Keratinocyte (primary cell): ENCODE measurements at regions not wholly inside any gene's neighbourhood (a gene's known extent, or its start where the extent isn't known, plus 50 kb on each side); places are given as distances from the start of the nearest gene placed in this dataset.

ENCODE experiments used
- DNase-seq: peaks from one replicate; pipeline ENCODE4 v3.0.0-alpha.2; 2011; ENCODE audit warnings: low read depth, missing footprints, low spot score
- FAIRE-seq: peaks from 2 replicates; lab custom pipeline; 2011; peaks lifted over from hg19 to GRCh38; lab: Jason Lieb, UNC
- H2AFZ ChIP-seq: 2 replicates; pipeline ENCODE4 v1.6.0; 2012; ENCODE audit warnings: low read length, control low read depth, inconsistent platforms; ENCODE audit not compliant: control insufficient read depth
- H3K27ac ChIP-seq: 2 replicates; pipeline ENCODE4 v1.5.1; 2011; ENCODE audit warnings: low read length; ENCODE audit not compliant: control insufficient read depth, insufficient read depth
- H3K27me3 ChIP-seq: 3 replicates; pipeline ENCODE4 v1.6.0; 2011; ENCODE audit warnings: low read length; ENCODE audit not compliant: control insufficient read depth, insufficient read depth; ENCODE audit errors: extremely low read depth
- H3K36me3 ChIP-seq, 2 experiments: 2 replicates in 1 of 2; 3 replicates in 1 of 2; pipeline ENCODE4 v1.5.1; 2011; ENCODE audit warnings: low read length in 2 of 2, mild to moderate bottlenecking in 1 of 2; ENCODE audit not compliant: control insufficient read depth in 2 of 2, insufficient read depth in 2 of 2; ENCODE audit errors: extremely low read depth in 1 of 2
- H3K4me1 ChIP-seq: 3 replicates; pipeline ENCODE4 v1.5.1; 2011; ENCODE audit warnings: low read length; ENCODE audit not compliant: control insufficient read depth, insufficient read depth; ENCODE audit errors: extremely low read depth
- H3K4me2 ChIP-seq: 3 replicates; pipeline ENCODE4 v1.6.0; 2011; ENCODE audit warnings: low read depth, low read length; ENCODE audit not compliant: control insufficient read depth, insufficient read depth; ENCODE audit errors: extremely low read depth
- H3K4me3 ChIP-seq, 3 experiments: fragments of 200-600 bp in 1 of 3; sonication (generic) in 1 of 3; 2 replicates in 2 of 3; 3 replicates in 1 of 3; pipeline ENCODE4 v1.5.1; 2011 to 2016; ENCODE audit warnings: low read length in 3 of 3, mild to moderate bottlenecking in 3 of 3, control low read depth in 2 of 3, inconsistent platforms in 1 of 3, low read depth in 1 of 3, mixed read lengths in 1 of 3, mixed run types in 1 of 3, moderate library complexity in 1 of 3; ENCODE audit not compliant: control insufficient read depth in 2 of 3, insufficient read depth in 2 of 3; ENCODE audit errors: extremely low read depth in 1 of 3
- H3K79me2 ChIP-seq: 2 replicates; pipeline ENCODE4 v1.6.0; 2012; ENCODE audit warnings: low read length; ENCODE audit not compliant: control insufficient read depth, insufficient read depth
- H3K9ac ChIP-seq: 3 replicates; pipeline ENCODE4 v1.6.0; 2011; ENCODE audit warnings: low read length; ENCODE audit not compliant: control insufficient read depth, insufficient read depth; ENCODE audit errors: extremely low read depth
- H3K9me1 ChIP-seq: 3 replicates; pipeline ENCODE4 v1.6.0; 2011; ENCODE audit warnings: low read length; ENCODE audit not compliant: control insufficient read depth, insufficient read depth; ENCODE audit errors: extremely low read depth
- H3K9me3 ChIP-seq: 2 replicates; pipeline ENCODE4 v1.5.1; 2012; ENCODE audit warnings: low read depth, low read length; ENCODE audit not compliant: control insufficient read depth
- H4K20me1 ChIP-seq: 3 replicates; pipeline ENCODE4 v1.6.0; 2011; ENCODE audit warnings: low read length; ENCODE audit not compliant: control insufficient read depth, insufficient read depth; ENCODE audit errors: extremely low read depth
- CTCF ChIP-seq, 3 experiments: IDR thresholded peaks in 1 of 3; conservative IDR thresholded peaks in 1 of 3; optimal IDR thresholded peaks in 1 of 3; 2 replicates in 2 of 3; 3 replicates in 1 of 3; pipeline versions ENCODE3 to v1.5.1; 2011; ENCODE audit warnings: low read length in 3 of 3, mild to moderate bottlenecking in 3 of 3, moderate library complexity in 2 of 3, control low read depth in 1 of 3, inconsistent platforms in 1 of 3; ENCODE audit not compliant: insufficient read depth in 2 of 3; ENCODE audit errors: extremely low read depth in 1 of 3
- EZH2 ChIP-seq: IDR thresholded peaks from one replicate; pipeline ENCODE4 v1.6.1; 2012; ENCODE audit warnings: inconsistent platforms, mild to moderate bottlenecking, low read length, moderate library complexity
- dilution Hi-C: fragments of 300-500 bp; cut with MboI; formaldehyde crosslinking; loops from one replicate; pipeline ENCODE4 v1.7.0; 2020; ENCODE audit warnings: low sequenced_read_pairs; ENCODE audit not compliant: extremely low pct_ligation_motif_present

GRCh38 chr11:110830747-110831146, 118.5 kb upstream of the ARHGAP20 start:
- no peak for TF ChIP-seq CTCF (optimal IDR thresholded peaks at IDR 0.05 in 1 of 3, IDR thresholded peaks at IDR 0.05 in 1 of 3, conservative IDR thresholded peaks at IDR 0.05 in 1 of 3; ENCODE audit: extremely low read depth in 1 of 3, insufficient read depth in 2 of 3, low read length in 3 of 3)
- TF ChIP-seq EZH2 = no peak
- Histone ChIP-seq H3K9me3 (no peaks in the 10 kb centered on the region), H3K36me3 (no peaks in the 10 kb centered on the region), H3K4me1 (peaks cover 41% of the 10 kb centered on the region), H4K20me1 (no peaks in the 10 kb centered on the region), H3K27me3 (no peaks in the 10 kb centered on the region), H2AFZ (no peak overlapping the region), H3K79me2 (no peaks in the 10 kb centered on the region), H3K27ac (no peak overlapping the region), H3K4me3 (no peak overlapping the region), H3K4me2 (no peak overlapping the region), H3K9me1 (no peaks in the 10 kb centered on the region), H3K9ac (no peak overlapping the region)
- DNase-seq (no peak), FAIRE-seq (no peak)
- dilution Hi-C loops = no loop called here

- Histone ChIP-seq H3K9ac (no peak overlapping the region), H3K4me3 (no peak overlapping the region), H3K4me2 (no peak overlapping the region), H3K27ac (no peak overlapping the region), H4K20me1 (no peaks in the 10 kb centered on the region), H3K27me3 (no peaks in the 10 kb centered on the region), H3K79me2 (no peaks in the 10 kb centered on the region), H3K9me3 (no peaks in the 10 kb centered on the region), H3K36me3 (no peaks in the 10 kb centered on the region), H3K4me1 (peaks cover 41% of the 10 kb centered on the region), H2AFZ (no peak overlapping the region), H3K9me1 (no peaks in the 10 kb centered on the region)
- TF ChIP-seq CTCF (optimal IDR thresholded peaks at IDR 0.05 in 1 of 3, IDR thresholded peaks at IDR 0.05 in 1 of 3, conservative IDR thresholded peaks at IDR 0.05 in 1 of 3; ENCODE audit: extremely low read depth in 1 of 3, insufficient read depth in 2 of 3, low read length in 3 of 3) = no peak
- no peak for TF ChIP-seq EZH2
- no peak for DNase-seq
- FAIRE-seq = no peak
- dilution Hi-C loops = no loop called here
Measured at GRCh38 chr11:110830344-110830743, 118.1 kb upstream of the ARHGAP20 start.
